ENCODE measurements at regions not wholly inside any gene's neighbourhood (a gene's known extent, or its start where the extent isn't known, plus 50 kb on each side); places are given as distances from the start of the nearest gene placed in this dataset.
"Not testable (repeated sequence)": the region's sequence is repeated elsewhere in the genome, so short reads cannot be mapped to it uniquely, and the experiment has no call there.

DNA sequence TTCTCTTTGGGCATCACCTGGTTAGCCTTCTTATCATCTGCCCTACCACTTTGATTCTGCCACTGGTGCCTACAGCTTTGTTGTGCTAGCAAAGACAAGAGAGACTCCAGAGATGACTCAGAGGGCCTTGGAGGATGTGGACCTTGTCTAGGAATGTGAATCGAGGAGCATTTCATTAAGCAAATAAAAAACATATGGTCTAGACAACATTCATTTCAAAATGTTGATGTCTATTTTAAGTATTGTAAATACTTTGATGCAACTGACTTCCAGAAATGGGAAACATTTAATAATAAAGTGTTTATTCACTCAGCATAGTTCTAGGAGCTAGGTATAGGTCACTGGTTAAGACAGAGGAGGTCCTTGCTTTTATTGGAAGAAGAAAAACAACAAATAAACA is 195.5 kb downstream of the CDCA7 start:
- Mint-ChIP-seq H3K9me3 (peaks cover 2% of the 10 kb centered on the region), H3K4me1 (ENCODE audit: low read depth) (no peaks in the 10 kb centered on the region), H3K4me3 (no peak overlapping the region), H3K27me3 (peaks cover 16% of the 10 kb centered on the region), H3K27ac (no peak overlapping the region), H3K36me3 (ENCODE audit: low read depth) (no peaks in the 10 kb centered on the region)
- no peak for DNase-seq

DNA sequence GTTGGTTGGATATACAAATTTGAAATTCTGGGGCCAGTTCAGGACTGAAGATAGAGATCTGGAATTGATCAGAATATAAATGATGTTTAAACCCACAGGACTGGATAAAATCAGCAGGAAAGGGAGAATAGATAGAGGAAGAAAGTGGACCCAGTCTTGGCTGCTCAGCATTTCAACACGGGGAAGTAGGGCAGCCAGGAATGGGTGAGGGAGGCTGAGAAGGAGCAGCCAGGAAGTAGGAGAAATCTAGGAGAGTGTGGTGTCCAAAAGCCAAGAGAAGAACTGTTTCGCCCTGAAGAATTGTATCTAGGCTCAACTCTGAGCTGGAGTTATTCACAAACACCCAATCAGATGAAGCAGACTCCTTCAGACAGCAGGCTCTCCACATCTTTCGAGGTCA is 197.9 kb downstream of the CDCA7 start:
- Mint-ChIP-seq H3K4me1 (ENCODE audit: low read depth) (no peaks in the 10 kb centered on the region), H3K27ac (no peak overlapping the region), H3K27me3 (peaks cover 31% of the 10 kb centered on the region), H3K4me3 (no peak overlapping the region), H3K9me3 (peaks cover 2% of the 10 kb centered on the region), H3K36me3 (ENCODE audit: low read depth) (no peaks in the 10 kb centered on the region)
- no peak for DNase-seq

DNA sequence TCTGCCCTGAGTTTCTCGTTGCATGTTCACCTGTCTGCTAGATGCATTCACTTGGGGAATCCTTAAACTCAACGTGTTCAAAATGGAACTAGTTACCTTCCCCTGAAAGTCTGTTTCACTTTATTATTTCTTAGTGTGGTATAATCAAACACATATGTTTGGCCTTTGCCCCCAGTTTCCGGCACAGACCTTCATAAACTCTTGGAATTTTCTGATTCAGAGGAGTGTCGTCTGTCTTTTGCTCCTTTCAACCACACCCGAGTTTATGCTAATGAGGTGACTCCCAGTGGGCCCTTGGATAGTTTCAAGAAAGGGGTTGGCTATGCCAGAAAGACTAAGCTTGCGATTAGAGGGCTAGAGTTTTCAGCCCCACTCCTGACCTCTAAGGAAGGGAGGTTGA is 198.9 kb downstream of the CDCA7 start:
- Mint-ChIP-seq H3K4me3 (no peak overlapping the region), H3K9me3 (peaks cover 2% of the 10 kb centered on the region), H3K27ac (no peak overlapping the region), H3K4me1 (ENCODE audit: low read depth) (no peaks in the 10 kb centered on the region), H3K36me3 (ENCODE audit: low read depth) (no peaks in the 10 kb centered on the region), H3K27me3 (peaks cover 37% of the 10 kb centered on the region)
- DNase-seq, result no peak

DNA sequence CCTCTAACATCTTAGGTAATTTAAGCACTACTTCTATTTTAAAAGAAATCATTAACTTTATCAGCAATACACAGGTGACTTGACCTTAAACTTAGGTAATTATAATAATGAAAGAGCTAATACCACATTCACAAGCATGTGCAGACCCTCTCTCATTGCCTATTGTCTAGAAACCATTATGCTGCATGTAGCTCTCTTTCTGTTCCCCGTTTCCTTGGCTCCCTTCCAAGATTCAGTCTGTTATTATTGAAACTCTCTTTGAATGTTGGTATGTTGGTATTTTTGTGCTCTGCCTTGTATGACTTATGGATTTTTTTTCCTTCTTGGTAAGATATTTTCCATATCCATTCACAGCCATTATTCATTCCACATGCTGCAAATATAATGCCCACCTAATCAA is 201.2 kb downstream of the CDCA7 start:
- Mint-ChIP-seq H3K4me1 (ENCODE audit: low read depth) (peaks cover 2% of the 10 kb centered on the region), H3K36me3 (ENCODE audit: low read depth) (no peaks in the 10 kb centered on the region), H3K9me3 (no peaks in the 10 kb centered on the region), H3K27ac (no peak overlapping the region), H3K27me3 (peaks cover 45% of the 10 kb centered on the region), H3K4me3 (no peak overlapping the region)
- DNase-seq, result no peak

DNA sequence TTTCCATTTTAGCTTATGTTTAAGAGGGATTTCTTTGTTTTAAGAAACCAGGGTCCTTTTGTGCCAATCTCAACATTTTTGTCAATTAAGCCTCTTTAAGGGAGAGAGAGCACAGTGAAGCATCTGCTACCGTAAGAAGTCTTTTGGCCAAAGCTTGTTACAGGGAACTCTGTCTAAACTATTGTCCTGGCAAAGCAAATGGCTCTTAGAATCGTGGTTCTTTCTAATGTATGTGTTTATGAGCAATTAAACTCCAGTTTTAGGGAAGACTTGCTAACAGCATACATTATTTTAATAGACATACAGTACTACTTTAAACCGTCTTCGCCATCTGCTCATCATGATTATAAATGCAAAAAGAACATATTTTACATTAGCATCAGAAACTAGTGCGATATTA is 202.1 kb downstream of the CDCA7 start:
- Mint-ChIP-seq H3K9me3 (peaks cover 2% of the 10 kb centered on the region), H3K27me3 (peaks cover 46% of the 10 kb centered on the region), H3K27ac (no peak overlapping the region), H3K36me3 (ENCODE audit: low read depth) (no peaks in the 10 kb centered on the region), H3K4me1 (ENCODE audit: low read depth) (peaks cover 2% of the 10 kb centered on the region), H3K4me3 (no peak overlapping the region)
- no peak for DNase-seq

DNA sequence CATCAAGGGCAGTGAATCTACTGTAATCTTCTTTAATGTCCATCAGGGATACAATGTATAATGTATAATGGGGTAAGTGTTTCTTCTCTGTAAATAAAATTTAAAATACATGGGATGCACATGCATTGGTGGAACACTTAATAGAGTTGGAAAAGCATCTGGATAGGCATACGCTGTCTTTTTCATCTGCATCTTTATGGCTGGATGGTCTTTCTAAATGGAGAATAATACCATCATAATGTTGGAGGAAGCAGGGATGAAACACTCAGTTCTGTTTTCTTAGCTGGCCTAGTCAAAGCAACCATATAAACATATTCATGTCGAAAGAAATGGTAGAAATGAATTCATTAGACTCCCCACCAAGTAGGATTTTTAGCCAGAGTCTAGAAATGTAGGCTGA is 202.8 kb downstream of the CDCA7 start:
- H3K27ac Mint-ChIP-seq, result no peak overlapping the region
- peaks cover 46% of the 10 kb centered on the region for H3K27me3 Mint-ChIP-seq
- H3K36me3 Mint-ChIP-seq (ENCODE audit: low read depth), result no peaks in the 10 kb centered on the region
- DNase-seq, result no peak
- H3K4me3 Mint-ChIP-seq, result no peak overlapping the region
- peaks cover 2% of the 10 kb centered on the region for H3K4me1 Mint-ChIP-seq (ENCODE audit: low read depth)
- peaks cover 2% of the 10 kb centered on the region for H3K9me3 Mint-ChIP-seq

DNA sequence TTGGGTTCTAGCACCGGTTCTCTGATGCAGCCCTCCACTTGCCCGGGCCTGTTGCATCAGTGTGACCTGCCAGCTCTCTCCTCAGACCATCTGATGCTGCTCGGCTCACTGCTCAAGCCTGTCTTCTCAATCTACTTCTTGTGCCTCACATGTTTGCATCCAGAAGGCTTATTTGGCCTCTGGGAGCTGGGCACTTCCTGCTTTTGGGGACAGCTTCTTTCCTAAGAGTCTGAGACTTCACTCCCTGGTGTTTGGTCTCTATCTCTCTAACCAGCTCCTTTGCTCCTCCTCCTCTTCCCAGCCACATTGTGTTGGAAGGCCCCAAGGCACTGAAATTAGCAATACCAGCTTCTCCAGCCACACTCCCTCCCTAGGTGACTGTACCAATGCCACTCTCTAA is 212.8 kb downstream of the CDCA7 start:
- Mint-ChIP-seq H3K4me3 (no peak overlapping the region), H3K36me3 (ENCODE audit: low read depth) (no peaks in the 10 kb centered on the region), H3K4me1 (ENCODE audit: low read depth) (peaks cover 4% of the 10 kb centered on the region), H3K9me3 (peaks cover 5% of the 10 kb centered on the region), H3K27me3 (peaks cover 35% of the 10 kb centered on the region), H3K27ac (no peak overlapping the region)
- DNase-seq, result no peak

DNA sequence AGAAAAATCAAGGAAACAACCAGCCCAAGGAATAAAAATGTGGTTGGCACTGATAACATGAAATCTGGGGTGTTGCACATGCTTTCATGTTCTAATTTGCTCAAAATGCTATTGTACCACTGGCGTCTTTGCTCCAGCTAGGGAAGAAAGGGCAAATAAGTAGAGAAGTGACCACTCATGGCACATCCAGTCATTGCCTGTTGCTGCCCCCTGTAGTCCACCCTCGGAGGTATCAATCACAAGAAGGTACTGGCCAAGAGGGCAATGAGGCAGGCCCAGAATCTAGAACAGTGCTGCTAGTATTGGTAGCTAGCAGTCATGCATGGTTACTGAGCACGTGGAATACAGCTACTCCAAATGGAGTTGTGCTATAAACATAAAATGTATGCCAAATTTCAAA is 213.4 kb downstream of the CDCA7 start:
- Mint-ChIP-seq H3K9me3 (peaks cover 5% of the 10 kb centered on the region), H3K27ac (no peak overlapping the region), H3K4me1 (ENCODE audit: low read depth) (peaks cover 4% of the 10 kb centered on the region), H3K27me3 (peaks cover 35% of the 10 kb centered on the region), H3K36me3 (ENCODE audit: low read depth) (no peaks in the 10 kb centered on the region), H3K4me3 (no peak overlapping the region)
- DNase-seq, result no peak

DNA sequence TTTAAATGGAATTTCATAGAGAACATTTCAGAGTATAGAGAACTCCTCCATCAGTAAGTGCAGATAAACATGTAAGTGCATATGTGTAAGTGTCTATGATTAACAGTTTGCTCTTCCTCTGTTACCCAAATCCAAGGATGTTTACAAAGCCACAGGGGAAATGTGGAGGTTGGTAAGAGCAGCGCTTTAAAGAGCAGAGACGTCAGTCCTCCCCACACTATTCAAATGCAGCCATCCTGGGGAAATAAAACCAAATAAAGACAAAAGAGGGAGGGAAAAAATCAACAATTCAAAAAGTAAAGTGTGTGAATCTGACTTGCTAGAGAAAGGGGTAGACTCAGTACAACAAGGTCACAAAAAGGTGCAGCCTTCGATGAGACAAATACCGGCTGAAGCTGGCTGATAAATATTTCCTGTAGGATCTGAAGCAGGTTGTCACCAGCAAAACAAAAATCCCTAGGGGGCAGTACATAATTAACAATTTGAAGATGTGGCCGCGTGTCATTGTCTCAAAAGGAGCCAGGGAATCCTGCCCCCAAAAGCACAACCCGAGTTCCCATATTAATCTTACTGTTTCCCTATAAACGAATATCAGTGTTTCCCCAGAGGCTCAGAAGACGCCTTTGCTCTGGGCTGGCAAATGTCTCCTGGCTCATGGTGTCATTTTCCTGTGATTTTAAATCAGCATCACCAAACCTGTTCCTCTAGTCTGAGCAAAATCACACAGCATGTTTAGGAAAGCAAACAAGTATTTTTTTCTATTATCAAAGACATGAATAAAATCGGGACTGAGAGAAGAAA is 216.5 kb downstream of the CDCA7 start:
- H3K4me3 Mint-ChIP-seq, result no peak overlapping the region
- H3K4me1 Mint-ChIP-seq (ENCODE audit: low read depth), result peaks cover 4% of the 10 kb centered on the region
- no peak overlapping the region for H3K27ac Mint-ChIP-seq
- peaks cover 19% of the 10 kb centered on the region for H3K27me3 Mint-ChIP-seq
- DNase-seq, result no peak
- H3K36me3 Mint-ChIP-seq (ENCODE audit: low read depth), result no peaks in the 10 kb centered on the region
- no peaks in the 10 kb centered on the region for H3K9me3 Mint-ChIP-seq

DNA sequence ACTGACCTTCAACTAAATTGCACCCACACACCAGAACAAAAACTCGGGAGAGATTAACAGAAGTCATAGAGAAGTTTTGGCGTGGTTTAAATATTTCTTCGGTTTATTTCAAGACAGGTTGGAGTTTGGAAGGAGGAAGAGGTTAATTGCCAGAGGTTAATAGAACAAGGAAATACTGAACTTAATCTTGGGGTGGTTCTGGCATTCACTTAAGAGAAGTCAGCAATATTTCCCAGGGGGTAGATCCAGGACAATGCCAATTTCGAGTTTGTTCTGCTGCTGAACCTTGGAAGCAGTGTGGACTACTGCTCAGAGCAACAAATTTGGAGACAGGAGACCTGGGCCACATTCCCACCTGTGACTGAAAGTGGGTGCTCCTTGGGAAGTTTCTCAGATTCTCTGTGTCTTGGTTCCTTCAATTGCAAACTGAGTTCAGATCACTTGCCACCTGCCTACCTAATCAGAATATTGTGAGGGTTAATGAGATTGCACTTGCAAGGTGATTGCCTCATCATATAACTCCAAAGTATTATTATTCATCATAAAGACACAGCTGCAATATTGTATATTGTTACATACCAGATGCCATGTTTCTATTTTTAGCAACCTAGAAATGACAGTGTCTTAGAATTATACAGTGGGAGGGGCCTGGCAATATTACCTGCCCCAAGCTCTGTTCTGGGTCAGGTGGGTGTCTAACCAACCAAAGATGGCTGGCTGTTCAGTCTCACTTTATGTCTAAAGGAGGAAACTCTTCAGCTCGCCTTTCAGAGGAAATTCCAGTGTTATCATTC is 217.4 kb downstream of the CDCA7 start:
- peaks cover 4% of the 10 kb centered on the region for H3K4me1 Mint-ChIP-seq (ENCODE audit: low read depth)
- no peak overlapping the region for H3K4me3 Mint-ChIP-seq
- H3K9me3 Mint-ChIP-seq, result no peaks in the 10 kb centered on the region
- peaks cover 19% of the 10 kb centered on the region for H3K27me3 Mint-ChIP-seq
- H3K36me3 Mint-ChIP-seq (ENCODE audit: low read depth), result no peaks in the 10 kb centered on the region
- no peak overlapping the region for H3K27ac Mint-ChIP-seq
- no peak for DNase-seq

DNA sequence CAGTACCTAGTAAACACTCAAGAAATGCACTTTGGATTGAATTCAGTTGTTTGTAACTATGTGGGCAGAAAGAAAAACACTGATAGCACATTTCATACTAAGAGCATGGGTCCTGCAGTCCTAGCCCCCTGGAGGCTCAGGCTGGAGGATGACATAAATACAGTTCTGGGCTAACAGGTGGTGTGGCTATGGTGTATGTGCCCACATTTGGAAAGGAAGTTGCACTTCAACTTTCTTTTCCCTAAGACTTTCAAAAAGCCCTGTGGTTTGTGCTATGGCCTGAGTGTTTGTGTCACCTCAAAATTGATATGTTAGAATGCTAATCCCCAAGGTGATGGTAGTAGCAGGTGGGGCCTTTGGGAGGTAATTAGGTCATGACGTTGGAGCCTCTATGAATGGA is 218.2 kb downstream of the CDCA7 start:
- Mint-ChIP-seq H3K27me3 (peaks cover 19% of the 10 kb centered on the region), H3K4me1 (ENCODE audit: low read depth) (peaks cover 4% of the 10 kb centered on the region), H3K4me3 (no peak overlapping the region)

DNA sequence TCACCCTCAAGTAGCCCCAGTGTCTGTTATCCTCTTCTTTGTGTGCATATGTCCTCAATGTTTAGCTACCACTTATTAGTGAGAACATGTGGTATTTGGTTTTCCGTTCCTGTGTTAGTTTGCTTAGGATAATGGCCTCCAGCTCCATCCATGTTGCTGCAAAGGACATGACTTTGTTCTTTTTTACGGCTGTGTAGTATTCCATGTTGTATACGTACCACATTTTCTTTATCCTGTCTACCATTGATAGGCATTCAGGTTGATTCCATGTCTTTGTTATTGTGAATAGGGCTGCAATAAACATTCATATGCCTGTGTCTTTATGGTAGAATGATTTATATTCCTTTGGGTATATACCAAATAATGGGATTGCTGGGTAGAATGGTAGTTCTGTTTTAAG is 219.1 kb downstream of the CDCA7 start:
- H3K9me3 Mint-ChIP-seq; H3K27ac Mint-ChIP-seq; H3K4me3 Mint-ChIP-seq; H3K36me3 Mint-ChIP-seq (ENCODE audit: low read depth); DNase-seq; H3K4me1 Mint-ChIP-seq (ENCODE audit: low read depth): not testable (repeated sequence)
- peaks cover 16% of the 10 kb centered on the region for H3K27me3 Mint-ChIP-seq

More for the DNA sequence above, 218.2 kb downstream of the CDCA7 start:
- Mint-ChIP-seq H3K9me3 (no peaks in the 10 kb centered on the region), H3K27ac (no peak overlapping the region), H3K36me3 (ENCODE audit: low read depth) (no peaks in the 10 kb centered on the region)
- DNase-seq, result no peak

DNA sequence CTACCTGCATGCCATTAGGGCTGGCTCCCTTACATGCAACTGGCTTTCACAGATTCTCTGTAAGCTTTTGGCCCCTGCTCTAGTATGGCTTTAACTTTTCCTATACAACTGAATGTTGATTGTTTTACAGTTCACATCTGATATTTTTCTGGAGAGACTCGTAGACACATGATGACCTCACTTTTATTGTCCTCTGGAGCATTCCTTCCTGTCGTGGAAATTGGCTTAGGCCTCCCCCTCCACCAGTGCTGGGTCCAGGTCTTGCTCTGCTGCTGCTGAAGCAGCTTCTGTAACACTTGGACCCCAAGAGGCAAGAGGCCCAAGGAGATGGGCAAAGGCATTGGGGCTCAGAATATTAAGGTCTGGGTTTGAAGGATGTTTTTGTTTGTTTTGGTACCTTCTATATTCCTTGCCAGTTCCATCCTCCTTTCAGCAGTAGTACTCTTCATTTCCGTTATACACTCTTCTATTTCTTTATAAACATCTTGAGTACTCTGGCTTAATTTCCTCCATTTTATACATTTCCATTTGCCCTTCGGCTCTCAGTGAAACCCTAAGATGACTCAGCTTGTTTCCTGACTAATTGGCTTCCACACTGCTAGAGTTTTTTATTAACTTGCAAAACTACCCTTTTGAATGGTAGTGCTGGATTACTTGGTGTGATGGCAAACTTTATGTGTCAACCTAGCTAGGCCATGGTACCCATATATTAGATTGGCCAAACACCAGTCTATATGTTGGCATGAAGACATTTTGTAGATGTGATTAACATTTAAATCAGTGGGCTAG is 219.8 kb downstream of the CDCA7 start:
- H3K9me3 Mint-ChIP-seq, result no peaks in the 10 kb centered on the region
- peaks cover 10% of the 10 kb centered on the region for H3K27me3 Mint-ChIP-seq
- H3K4me1 Mint-ChIP-seq (ENCODE audit: low read depth), result peaks cover 4% of the 10 kb centered on the region
- no peaks in the 10 kb centered on the region for H3K36me3 Mint-ChIP-seq (ENCODE audit: low read depth)
- DNase-seq, result no peak
- no peak overlapping the region for H3K27ac Mint-ChIP-seq
- H3K4me3 Mint-ChIP-seq, result no peak overlapping the region

DNA sequence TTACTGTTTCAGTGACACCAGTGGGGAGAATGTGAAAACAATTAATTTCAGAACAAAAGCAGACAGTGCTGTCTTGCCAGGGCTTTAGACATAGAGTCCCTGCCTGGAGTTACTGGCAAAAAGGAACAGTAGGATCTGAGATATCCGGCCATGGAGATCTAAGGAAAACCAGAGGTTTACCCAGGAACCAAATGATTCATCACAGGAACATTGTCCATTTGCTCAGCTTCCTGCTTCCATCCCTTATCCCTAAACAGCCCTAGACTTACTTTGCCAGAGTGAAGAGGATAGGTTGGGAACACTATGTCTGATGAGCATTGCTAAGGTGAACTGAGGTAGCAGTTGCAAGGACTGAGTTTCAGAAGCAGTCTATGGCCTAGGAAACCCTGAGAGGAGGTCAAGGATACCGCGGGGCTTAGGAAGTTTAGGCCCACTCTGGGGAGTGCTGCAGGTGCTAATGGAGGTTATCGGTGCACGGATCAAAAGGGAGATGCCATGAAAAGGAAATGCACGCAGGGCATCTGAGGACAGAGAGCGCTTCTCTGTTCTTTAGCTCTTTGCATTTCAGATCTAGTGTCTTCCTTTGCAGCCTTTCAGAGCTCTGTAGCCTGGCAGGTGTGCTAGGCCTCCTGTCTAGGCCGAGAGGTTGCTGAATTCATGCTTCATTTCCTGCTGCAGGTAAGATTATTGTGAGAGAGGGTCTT is 223.9 kb downstream of the CDCA7 start:
- Mint-ChIP-seq H3K36me3 (ENCODE audit: low read depth) (no peaks in the 10 kb centered on the region), H3K4me3 (no peak overlapping the region), H3K9me3 (no peaks in the 10 kb centered on the region), H3K4me1 (ENCODE audit: low read depth) (no peaks in the 10 kb centered on the region), H3K27ac (no peak overlapping the region), H3K27me3 (no peaks in the 10 kb centered on the region)
- DNase-seq, result no peak
